BJ (cell line): ENCODE measurements at regions not wholly inside any gene's neighbourhood (a gene's known extent, or its start where the extent isn't known, plus 50 kb on each side); places are given as distances from the start of the nearest gene placed in this dataset.

Experiments
- CTCF ChIA-PET: fragments of 350-600 bp; formaldehyde crosslinking; extraction: SDS; loops from one replicate; lab custom pipeline; 2021; ENCODE audit warnings: antibody characterized with exemption, inconsistent platforms; lab: Yijun Ruan, JAX
- POLR2A ChIA-PET: fragments of 300-600 bp; sonication (Branson Sonifier 250); formaldehyde crosslinking; extraction: SDS; loops from one replicate; lab custom pipeline; 2021; ENCODE audit warnings: antibody characterized with exemption; lab: Charles Lee
- DNase-seq: peaks from one replicate; pipeline ENCODE4 v3.0.0-alpha.2; 2011; ENCODE audit warnings: low read depth
- H3K27me3 ChIP-seq: 2 replicates; pipeline ENCODE4 v1.6.0; 2011; ENCODE audit warnings: low read length; ENCODE audit not compliant: control insufficient read depth, insufficient read depth
- H3K36me3 ChIP-seq: 2 replicates; pipeline ENCODE4 v1.5.1; 2011; ENCODE audit warnings: low read length; ENCODE audit not compliant: control insufficient read depth, insufficient read depth
- H3K4me3 ChIP-seq: 2 replicates; pipeline ENCODE4 v1.5.1; 2011; ENCODE audit warnings: low read depth, mild to moderate bottlenecking, control low read depth, low read length
- TF ChIP-seq, protein P1 (sequence below): IDR thresholded peaks from 2 replicates; pipeline ENCODE4 v1.5.1; 2011; ENCODE audit warnings: low read depth, mild to moderate bottlenecking, control low read depth, inconsistent platforms, low read length, moderate library complexity; ENCODE audit not compliant: insufficient read depth

DNA sequence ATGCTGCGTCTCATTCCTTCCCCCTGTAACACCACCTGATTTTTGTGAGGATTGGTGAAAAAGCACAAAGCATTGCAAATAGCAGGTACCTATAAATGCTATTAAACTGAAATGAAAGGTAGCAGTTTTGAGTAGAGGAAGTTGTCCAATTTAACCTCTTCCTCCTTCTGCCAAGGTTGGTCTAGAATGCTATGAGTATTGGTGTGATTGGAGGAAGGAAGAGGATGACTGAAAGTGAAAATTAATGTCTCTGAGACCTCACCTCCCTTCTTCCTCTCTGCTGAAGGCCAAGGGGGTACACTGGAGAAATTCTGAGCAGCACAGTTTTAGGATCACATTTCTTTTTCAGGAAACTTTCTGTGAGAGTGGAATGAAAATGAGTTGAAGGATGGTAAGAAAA lies 94.4 kb downstream of the DTWD1 start:
- no peak for DNase-seq
- ChIA-PET POLR2A (no interaction called here), CTCF (interaction anchor here (1.1 kb wide), 1 partner anchor 32 kb away, joined by 3 read pairs; no protein-coding TSS in a partner anchor)
- TF ChIP-seq, protein P1, sequence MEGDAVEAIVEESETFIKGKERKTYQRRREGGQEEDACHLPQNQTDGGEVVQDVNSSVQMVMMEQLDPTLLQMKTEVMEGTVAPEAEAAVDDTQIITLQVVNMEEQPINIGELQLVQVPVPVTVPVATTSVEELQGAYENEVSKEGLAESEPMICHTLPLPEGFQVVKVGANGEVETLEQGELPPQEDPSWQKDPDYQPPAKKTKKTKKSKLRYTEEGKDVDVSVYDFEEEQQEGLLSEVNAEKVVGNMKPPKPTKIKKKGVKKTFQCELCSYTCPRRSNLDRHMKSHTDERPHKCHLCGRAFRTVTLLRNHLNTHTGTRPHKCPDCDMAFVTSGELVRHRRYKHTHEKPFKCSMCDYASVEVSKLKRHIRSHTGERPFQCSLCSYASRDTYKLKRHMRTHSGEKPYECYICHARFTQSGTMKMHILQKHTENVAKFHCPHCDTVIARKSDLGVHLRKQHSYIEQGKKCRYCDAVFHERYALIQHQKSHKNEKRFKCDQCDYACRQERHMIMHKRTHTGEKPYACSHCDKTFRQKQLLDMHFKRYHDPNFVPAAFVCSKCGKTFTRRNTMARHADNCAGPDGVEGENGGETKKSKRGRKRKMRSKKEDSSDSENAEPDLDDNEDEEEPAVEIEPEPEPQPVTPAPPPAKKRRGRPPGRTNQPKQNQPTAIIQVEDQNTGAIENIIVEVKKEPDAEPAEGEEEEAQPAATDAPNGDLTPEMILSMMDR, result no peak
- Histone ChIP-seq H3K27me3 (no peaks in the 10 kb centered on the region), H3K36me3 (no peaks in the 10 kb centered on the region), H3K4me3 (no peak overlapping the region)

DNA sequence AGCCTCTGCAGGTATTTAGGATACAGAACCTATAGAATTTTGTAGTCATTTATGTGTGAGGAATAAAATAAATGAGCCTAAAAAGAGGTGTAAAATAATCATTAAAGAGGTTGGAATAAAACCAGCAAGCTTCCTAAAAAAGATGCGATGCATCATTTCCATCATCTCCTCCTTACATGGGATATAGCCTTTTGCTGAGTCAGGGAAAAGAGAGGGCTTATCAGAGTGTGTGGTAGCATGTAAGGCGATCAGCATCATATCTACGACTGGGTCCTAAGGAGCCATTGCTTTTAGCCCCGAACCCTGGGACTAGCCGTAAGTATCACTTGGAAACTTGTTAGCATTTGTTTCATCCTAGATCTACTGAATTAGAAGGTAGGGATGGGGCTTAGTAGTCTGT lies 94.9 kb downstream of the DTWD1 start:
- CTCF ChIA-PET, result interaction anchor here (1.8 kb wide), 1 partner anchor 9 kb away, joined by 6 read pairs; no protein-coding TSS in a partner anchor
- POLR2A ChIA-PET, result no interaction called here
- TF ChIP-seq, protein P1, result no peak

DNA sequence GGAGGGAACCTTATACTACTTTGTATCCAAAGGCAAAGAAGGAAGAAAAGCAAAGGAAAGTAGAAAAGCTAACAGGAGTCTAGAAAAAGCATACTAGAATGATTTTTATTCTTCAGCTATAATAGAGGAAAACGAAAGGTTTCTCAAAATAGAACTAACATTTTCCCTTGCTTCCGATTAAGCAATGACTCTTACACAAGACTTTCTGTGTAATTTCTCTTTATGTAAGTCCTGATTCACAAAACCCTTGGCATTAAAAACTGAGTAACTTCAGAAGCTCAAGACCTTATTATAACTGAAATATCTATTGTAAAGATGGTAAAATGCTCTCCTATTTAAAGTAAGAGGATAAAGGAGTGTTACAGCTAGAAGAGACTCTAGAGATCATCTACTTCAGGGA lies 97.4 kb downstream of the DTWD1 start:
- ChIA-PET POLR2A (no interaction called here), CTCF (interaction anchor here (1.5 kb wide), 1 partner anchor 30 kb away, joined by 5 read pairs; no protein-coding TSS in a partner anchor)
- TF ChIP-seq, protein P1, result no peak
- Histone ChIP-seq H3K36me3 (no peaks in the 10 kb centered on the region), H3K4me3 (no peak overlapping the region), H3K27me3 (no peaks in the 10 kb centered on the region)
- DNase-seq, result peak; percentile 11

More for the DNA sequence above, 94.9 kb downstream of the DTWD1 start:
- Histone ChIP-seq H3K36me3 (no peaks in the 10 kb centered on the region), H3K4me3 (no peak overlapping the region), H3K27me3 (no peaks in the 10 kb centered on the region)
- DNase-seq, result no peak

DNA sequence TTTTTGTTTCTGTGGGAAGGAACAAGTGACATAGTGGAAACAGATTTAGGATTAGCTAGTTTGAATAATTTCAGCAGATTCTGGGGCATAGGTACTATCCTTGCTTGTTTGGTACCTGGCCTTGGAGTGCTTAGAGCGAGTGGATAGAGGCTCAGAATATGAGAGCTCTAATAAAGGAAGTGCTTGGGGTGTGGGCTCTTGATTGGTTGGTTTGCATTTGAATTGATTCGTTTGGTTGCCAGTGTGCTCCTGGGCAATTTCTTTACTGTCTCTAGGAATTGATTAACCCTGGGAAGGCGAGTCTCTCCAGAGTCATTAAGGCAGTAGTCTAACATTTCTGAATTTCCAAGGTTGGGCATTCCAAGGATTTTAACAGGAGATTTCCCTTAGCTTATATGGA lies 98.0 kb downstream of the DTWD1 start:
- Histone ChIP-seq H3K4me3 (no peak overlapping the region), H3K27me3 (no peaks in the 10 kb centered on the region), H3K36me3 (no peaks in the 10 kb centered on the region)
- DNase-seq, result no peak
- TF ChIP-seq, protein P1, result no peak
- ChIA-PET CTCF (interaction anchor here (1.3 to 1.5 kb wide), 2 partner anchors 9 to 30 kb away, joined by 3 to 5 read pairs; no protein-coding TSS in a partner anchor), POLR2A (no interaction called here)

DNA sequence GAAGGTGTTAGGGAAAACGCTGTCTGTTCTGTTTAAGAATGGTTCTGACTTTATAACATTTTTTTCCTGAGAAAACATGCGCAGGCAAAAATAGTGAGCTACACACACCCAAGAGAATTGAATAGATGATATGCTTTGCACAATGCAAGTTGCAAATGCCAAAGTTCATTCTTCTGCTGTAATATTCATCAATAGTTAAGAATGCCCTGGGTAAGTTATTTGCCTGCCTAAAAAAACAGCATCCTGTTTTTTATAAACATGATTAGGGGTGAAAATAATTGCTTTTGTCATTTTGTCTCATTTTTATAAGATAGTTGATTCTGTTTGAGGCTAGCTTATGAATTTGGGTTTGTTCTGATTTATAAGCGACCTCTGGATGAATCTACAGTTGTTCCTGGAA lies 99.4 kb downstream of the DTWD1 start:
- H3K27me3 ChIP-seq, result no peaks in the 10 kb centered on the region
- TF ChIP-seq, protein P1, result no peak
- ChIA-PET CTCF (interaction anchor here (1.3 kb wide), 1 partner anchor 13 kb away, joined by 3 read pairs; no protein-coding TSS in a partner anchor), POLR2A (no interaction called here)
- H3K36me3 ChIP-seq, result no peaks in the 10 kb centered on the region
- no peak overlapping the region for H3K4me3 ChIP-seq
- no peak for DNase-seq
